ENCODE measurements at regions not wholly inside any gene's neighbourhood (a gene's known extent, or its start where the extent isn't known, plus 50 kb on each side); places are given as distances from the start of the nearest gene placed in this dataset.
"Not testable (repeated sequence)": the region's sequence is repeated elsewhere in the genome, so short reads cannot be mapped to it uniquely, and the experiment has no call there.

- TF ChIP-seq CTCF (IDR thresholded peaks at IDR 0.05; ENCODE audit: low read depth, low read length, missing control alignments), result no peak
- in situ Hi-C loops (cut with HindIII; ENCODE audit: low sequenced_read_pairs), result no loop called here
- H3K4me3 ChIP-seq (ENCODE audit: low read depth, low read length), result no peak overlapping the region
- no peak for DNase-seq (ENCODE audit: low read depth)
Observed at GRCh38 chr1:166601650-166602278, 237.5 kb upstream of the POGK start.

- DNase-seq (ENCODE audit: low read depth); in situ Hi-C loops (cut with HindIII; ENCODE audit: low sequenced_read_pairs); H3K4me3 ChIP-seq (ENCODE audit: low read depth, low read length): not testable (repeated sequence)
Observed at GRCh38 chr1:166602801-166603200, 236.5 kb upstream of the POGK start.

- TF ChIP-seq CTCF (IDR thresholded peaks at IDR 0.05; ENCODE audit: low read depth, low read length, missing control alignments), result no peak
- in situ Hi-C loops (cut with HindIII; ENCODE audit: low sequenced_read_pairs), result no loop called here
- DNase-seq (ENCODE audit: low read depth), result no peak
- H3K4me3 ChIP-seq (ENCODE audit: low read depth, low read length), result no peak overlapping the region
Observed at GRCh38 chr1:166603296-166603695, 236.0 kb upstream of the POGK start.

- in situ Hi-C loops (cut with HindIII; ENCODE audit: low sequenced_read_pairs), result no loop called here
- no peak overlapping the region for H3K4me3 ChIP-seq (ENCODE audit: low read depth, low read length)
- no peak for DNase-seq (ENCODE audit: low read depth)
- no peak for TF ChIP-seq CTCF (IDR thresholded peaks at IDR 0.05; ENCODE audit: low read depth, low read length, missing control alignments)
Observed at GRCh38 chr1:166605137-166605536, 234.1 kb upstream of the POGK start.

GRCh38 chr1:166612886-166613285, 226.4 kb upstream of the POGK start:
- DNase-seq (ENCODE audit: low read depth), result no peak
- H3K4me3 ChIP-seq (ENCODE audit: low read depth, low read length), result no peak overlapping the region
- no peak for TF ChIP-seq CTCF (IDR thresholded peaks at IDR 0.05; ENCODE audit: low read depth, low read length, missing control alignments)
- in situ Hi-C loops (cut with HindIII; ENCODE audit: low sequenced_read_pairs), result no loop called here

- no peak for TF ChIP-seq CTCF (IDR thresholded peaks at IDR 0.05; ENCODE audit: low read depth, low read length, missing control alignments)
- in situ Hi-C loops (cut with HindIII; ENCODE audit: low sequenced_read_pairs), result no loop called here
- no peak for DNase-seq (ENCODE audit: low read depth)
- no peak overlapping the region for H3K4me3 ChIP-seq (ENCODE audit: low read depth, low read length)
Observed at GRCh38 chr1:166616206-166616605, 223.1 kb upstream of the POGK start.

- TF ChIP-seq CTCF (IDR thresholded peaks at IDR 0.05; ENCODE audit: low read depth, low read length, missing control alignments), result no peak
- no peak for DNase-seq (ENCODE audit: low read depth)
- H3K4me3 ChIP-seq (ENCODE audit: low read depth, low read length), result no peak overlapping the region
- in situ Hi-C loops (cut with HindIII; ENCODE audit: low sequenced_read_pairs), result no loop called here
Observed at GRCh38 chr1:166626711-166627110, 212.6 kb upstream of the POGK start.
